Sciatic nerve (tissue), 2 donors: ENCODE measurements at regions not wholly inside any gene's neighbourhood (a gene's known extent, or its start where the extent isn't known, plus 50 kb on each side); places are given as distances from the start of the nearest gene placed in this dataset.
A peak's percentile ranks its signal among the peaks of the same experiment; 100 is the strongest.
"Not testable (repeated sequence)": the region's sequence is repeated elsewhere in the genome, so short reads cannot be mapped to it uniquely, and the experiment has no call there.

Source experiments
- ATAC-seq: fragments of 200-7000 bp; cut with Tn5 transposase; one replicate; pipeline ENCODE4 v1.9.1; 2020; ENCODE audit warnings: mild to moderate bottlenecking, moderate library complexity
- DNase-seq: peaks from one replicate; pipeline ENCODE4 v3.0.0-alpha.2; 2020; ENCODE audit warnings: low spot score
- intact Hi-C: fragments of 100-400 bp; cut with DNase I; formaldehyde crosslinking; loops from one replicate; pipeline ENCODE4 v1.14.2; 2022
- donor health status: DM: no; HTN: no; CAD: no.
- donor health status: DM: no; HTN: no; CAD: no.

GRCh38 chr21:5165829-5166228 lies 5355.6 kb upstream of the TPTE start:
- peak; percentile 91 for ATAC-seq
- DNase-seq, intact Hi-C loops: not testable (repeated sequence)
